DND-41 (cell line): ENCODE measurements at regions not wholly inside any gene's neighbourhood (a gene's known extent, or its start where the extent isn't known, plus 50 kb on each side); places are given as distances from the start of the nearest gene placed in this dataset.

Experiments
- ATAC-seq: fragments of 200-7000 bp; cut with Tn5 transposase; 3 replicates; pipeline ENCODE4 v1.9.1; 2021; ENCODE audit warnings: low read depth; ENCODE audit not compliant: insufficient read depth
- DNase-seq: peaks from one replicate; pipeline ENCODE4 v3.0.0-alpha.2; 2020
- H2AFZ ChIP-seq: 2 replicates; pipeline ENCODE4 v1.6.0; 2012; ENCODE audit warnings: low read depth, low read length
- H3K27ac ChIP-seq: 2 replicates; pipeline ENCODE4 v1.5.1; 2012; ENCODE audit warnings: low read length, inconsistent platforms
- H3K27me3 ChIP-seq: fragments of 200-600 bp; sonication (generic); 2 replicates; pipeline ENCODE4 v1.6.0; 2012; ENCODE audit warnings: low read length, mild to moderate bottlenecking, inconsistent platforms; ENCODE audit not compliant: insufficient read depth, poor library complexity
- H3K36me3 ChIP-seq: 2 replicates; pipeline ENCODE4 v1.5.1; 2012; ENCODE audit warnings: low read length, inconsistent platforms; ENCODE audit not compliant: insufficient read depth
- H3K4me1 ChIP-seq: 2 replicates; pipeline ENCODE4 v1.5.1; 2012; ENCODE audit warnings: mild to moderate bottlenecking, low read length; ENCODE audit not compliant: insufficient read depth
- H3K4me2 ChIP-seq: 2 replicates; pipeline ENCODE4 v1.6.0; 2012; ENCODE audit warnings: mild to moderate bottlenecking, moderate library complexity, low read length, inconsistent platforms; ENCODE audit not compliant: insufficient read depth
- H3K4me3 ChIP-seq, 2 experiments: fragments of 200-600 bp in 1 of 2; shearing (Covaris generic) in 1 of 2; 2 replicates each; pipeline ENCODE4 v1.5.1; 2012 to 2016; ENCODE audit warnings: inconsistent platforms in 2 of 2, low read length in 2 of 2, mild to moderate bottlenecking in 2 of 2, low read depth in 1 of 2, moderate library complexity in 1 of 2
- H3K79me2 ChIP-seq: 2 replicates; pipeline ENCODE4 v1.6.0; 2012; ENCODE audit warnings: low read length, inconsistent platforms; ENCODE audit not compliant: insufficient read depth
- H3K9ac ChIP-seq: 2 replicates; pipeline ENCODE4 v1.6.0; 2012; ENCODE audit warnings: low read depth, mild to moderate bottlenecking, inconsistent platforms, low read length, moderate library complexity
- H3K9me3 ChIP-seq: 2 replicates; pipeline ENCODE4 v1.5.1; 2012; ENCODE audit warnings: low read length, moderate library complexity, mild to moderate bottlenecking, inconsistent platforms; ENCODE audit not compliant: insufficient read depth, severe bottlenecking
- H4K20me1 ChIP-seq: 2 replicates; pipeline ENCODE4 v1.6.0; 2012; ENCODE audit warnings: low read length; ENCODE audit not compliant: insufficient read depth
- EZH2 ChIP-seq: IDR thresholded peaks from 3 replicates; pipeline ENCODE4 v1.6.1; 2012; ENCODE audit warnings: borderline replicate concordance, low read depth, mild to moderate bottlenecking, moderate library complexity, low read length, inconsistent platforms; ENCODE audit not compliant: severe bottlenecking
- TF ChIP-seq, protein P1 (sequence below): IDR thresholded peaks from 2 replicates; pipeline ENCODE4 v1.5.1; 2012; ENCODE audit warnings: borderline replicate concordance, low read length, moderate library complexity, mild to moderate bottlenecking; ENCODE audit not compliant: poor library complexity, severe bottlenecking; ENCODE audit errors: extremely low read depth

DNA sequence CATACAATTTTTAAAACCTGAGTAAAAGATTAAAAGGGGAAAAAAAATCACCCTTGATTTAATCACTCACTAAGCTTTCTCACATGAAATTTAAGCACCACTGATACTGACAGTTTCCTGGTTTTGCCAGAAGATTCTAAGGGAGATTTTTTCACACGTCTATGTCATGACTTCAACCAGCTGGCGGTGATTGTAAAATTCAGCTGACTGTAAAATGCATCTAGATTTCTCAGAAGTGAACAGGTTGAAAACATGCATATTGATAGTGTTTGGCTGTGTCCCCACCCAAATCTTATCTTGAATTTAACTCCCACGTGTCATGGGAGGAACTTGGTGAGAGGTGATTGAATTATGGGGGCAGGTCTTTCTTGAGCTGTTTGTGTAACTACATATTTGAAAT, 566.8 kb downstream of the PCDH18 start:
- no peaks in the 10 kb centered on the region for H3K27me3 ChIP-seq
- no peaks in the 10 kb centered on the region for H3K79me2 ChIP-seq
- H2AFZ ChIP-seq, result no peak overlapping the region
- no peak for TF ChIP-seq EZH2
- TF ChIP-seq, protein P1, sequence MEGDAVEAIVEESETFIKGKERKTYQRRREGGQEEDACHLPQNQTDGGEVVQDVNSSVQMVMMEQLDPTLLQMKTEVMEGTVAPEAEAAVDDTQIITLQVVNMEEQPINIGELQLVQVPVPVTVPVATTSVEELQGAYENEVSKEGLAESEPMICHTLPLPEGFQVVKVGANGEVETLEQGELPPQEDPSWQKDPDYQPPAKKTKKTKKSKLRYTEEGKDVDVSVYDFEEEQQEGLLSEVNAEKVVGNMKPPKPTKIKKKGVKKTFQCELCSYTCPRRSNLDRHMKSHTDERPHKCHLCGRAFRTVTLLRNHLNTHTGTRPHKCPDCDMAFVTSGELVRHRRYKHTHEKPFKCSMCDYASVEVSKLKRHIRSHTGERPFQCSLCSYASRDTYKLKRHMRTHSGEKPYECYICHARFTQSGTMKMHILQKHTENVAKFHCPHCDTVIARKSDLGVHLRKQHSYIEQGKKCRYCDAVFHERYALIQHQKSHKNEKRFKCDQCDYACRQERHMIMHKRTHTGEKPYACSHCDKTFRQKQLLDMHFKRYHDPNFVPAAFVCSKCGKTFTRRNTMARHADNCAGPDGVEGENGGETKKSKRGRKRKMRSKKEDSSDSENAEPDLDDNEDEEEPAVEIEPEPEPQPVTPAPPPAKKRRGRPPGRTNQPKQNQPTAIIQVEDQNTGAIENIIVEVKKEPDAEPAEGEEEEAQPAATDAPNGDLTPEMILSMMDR, result no peak
- no peaks in the 10 kb centered on the region for H3K4me1 ChIP-seq
- no peak overlapping the region for H3K27ac ChIP-seq
- no peak overlapping the region for H3K4me2 ChIP-seq
- DNase-seq (no peak), ATAC-seq (no peak)
- no peaks in the 10 kb centered on the region for H4K20me1 ChIP-seq
- H3K36me3 ChIP-seq, result no peaks in the 10 kb centered on the region
- H3K4me3 ChIP-seq, result no peak overlapping the region
- no peaks in the 10 kb centered on the region for H3K9me3 ChIP-seq
- H3K9ac ChIP-seq, result no peak overlapping the region

DNA sequence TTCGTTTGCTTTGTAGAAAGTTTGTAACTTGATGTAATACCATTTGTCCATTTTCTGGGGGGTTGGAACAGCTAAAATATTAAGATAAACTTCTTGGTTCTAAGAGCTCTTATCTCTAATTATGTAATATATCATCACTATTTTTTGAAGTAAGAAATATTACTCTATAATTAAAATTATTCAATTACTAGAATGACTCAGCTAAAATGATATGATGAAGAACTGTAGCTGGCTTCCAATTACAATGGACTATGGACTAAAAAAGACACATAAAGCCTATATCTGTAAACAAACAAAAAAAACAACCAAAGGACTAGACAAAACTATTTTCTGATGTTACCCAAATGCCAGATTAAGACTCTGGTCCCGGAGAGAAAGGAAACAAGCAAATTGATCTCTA, 569.4 kb downstream of the PCDH18 start:
- H3K4me2 ChIP-seq, result no peak overlapping the region
- ATAC-seq (no peak), DNase-seq (no peak)
- no peaks in the 10 kb centered on the region for H4K20me1 ChIP-seq
- H3K9me3 ChIP-seq, result no peaks in the 10 kb centered on the region
- H3K27ac ChIP-seq, result no peak overlapping the region
- H3K4me3 ChIP-seq, result no peak overlapping the region
- no peaks in the 10 kb centered on the region for H3K4me1 ChIP-seq
- no peaks in the 10 kb centered on the region for H3K79me2 ChIP-seq
- no peaks in the 10 kb centered on the region for H3K27me3 ChIP-seq
- no peak overlapping the region for H2AFZ ChIP-seq
- H3K36me3 ChIP-seq, result no peaks in the 10 kb centered on the region
- TF ChIP-seq, protein P1, result no peak
- TF ChIP-seq EZH2, result no peak
- H3K9ac ChIP-seq, result no peak overlapping the region

DNA sequence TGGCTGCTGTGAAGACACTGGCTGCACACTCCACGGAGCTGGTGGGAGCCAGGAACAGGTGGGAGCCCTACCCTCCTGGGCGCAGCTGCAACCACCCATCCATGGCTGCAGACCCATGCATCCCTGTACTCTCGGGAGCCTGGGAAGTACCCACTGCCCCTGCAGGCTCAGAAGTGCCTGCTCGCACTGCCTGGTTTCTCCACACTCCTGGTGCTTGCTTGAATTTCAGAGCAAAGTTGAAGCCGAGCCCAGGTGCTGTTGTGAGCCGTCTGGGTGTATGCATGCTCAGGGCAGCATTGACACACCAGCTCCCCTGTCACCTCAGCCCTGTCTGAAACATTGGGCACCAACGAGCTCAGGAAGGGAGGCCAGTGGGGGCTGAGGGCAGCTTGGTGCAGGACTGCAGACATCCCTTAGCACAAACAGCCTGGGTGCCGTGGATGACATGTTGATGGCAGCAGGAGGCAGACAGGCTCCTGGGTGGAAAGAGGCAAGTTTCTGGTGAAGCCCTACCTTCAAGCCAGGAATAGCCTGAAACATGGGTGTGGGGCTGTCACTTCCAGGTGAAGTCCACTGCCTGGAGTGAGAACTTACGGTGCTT, 585.9 kb downstream of the PCDH18 start:
- Histone ChIP-seq H3K79me2 (no peaks in the 10 kb centered on the region), H2AFZ (no peak overlapping the region), H3K4me3 (no peak overlapping the region), H3K9me3 (peaks cover 13% of the 10 kb centered on the region), H3K27ac (no peak overlapping the region), H3K36me3 (no peaks in the 10 kb centered on the region), H3K9ac (no peak overlapping the region), H4K20me1 (no peaks in the 10 kb centered on the region), H3K27me3 (no peaks in the 10 kb centered on the region), H3K4me2 (no peak overlapping the region), H3K4me1 (no peaks in the 10 kb centered on the region)
- no peak for ATAC-seq
- DNase-seq, result no peak
- no peak for TF ChIP-seq EZH2
- TF ChIP-seq, protein P1, result no peak
